Omental fat pad (tissue), 3 donors: ENCODE measurements at regions not wholly inside any gene's neighbourhood (a gene's known extent, or its start where the extent isn't known, plus 50 kb on each side); places are given as distances from the start of the nearest gene placed in this dataset.

Source experiments
- ATAC-seq: fragments of 150-250 bp; one replicate; pipeline ENCODE4 v1.9.1; 2016; ENCODE audit warnings: mild to moderate bottlenecking, moderate library complexity; ENCODE audit not compliant: low FRiP score
- DNase-seq: peaks from one replicate; pipeline ENCODE4 v3.0.0-alpha.2; 2019; ENCODE audit warnings: low spot score
- TF ChIP-seq, protein P1 (sequence below), 3 donors: fragments of 450-650 bp; IDR thresholded peaks; one replicate each; pipeline ENCODE4 v1.5.1; 2016 to 2017; ENCODE audit warnings: antibody characterized with exemption in 3 of 3, mild to moderate bottlenecking in 3 of 3, moderate library complexity in 2 of 3

GRCh38 chr13:110068176-110068473 is 238.8 kb downstream of the COL4A1 start:
- DNase-seq (no peak), ATAC-seq (peak; percentile 37)
- TF ChIP-seq, protein P1, sequence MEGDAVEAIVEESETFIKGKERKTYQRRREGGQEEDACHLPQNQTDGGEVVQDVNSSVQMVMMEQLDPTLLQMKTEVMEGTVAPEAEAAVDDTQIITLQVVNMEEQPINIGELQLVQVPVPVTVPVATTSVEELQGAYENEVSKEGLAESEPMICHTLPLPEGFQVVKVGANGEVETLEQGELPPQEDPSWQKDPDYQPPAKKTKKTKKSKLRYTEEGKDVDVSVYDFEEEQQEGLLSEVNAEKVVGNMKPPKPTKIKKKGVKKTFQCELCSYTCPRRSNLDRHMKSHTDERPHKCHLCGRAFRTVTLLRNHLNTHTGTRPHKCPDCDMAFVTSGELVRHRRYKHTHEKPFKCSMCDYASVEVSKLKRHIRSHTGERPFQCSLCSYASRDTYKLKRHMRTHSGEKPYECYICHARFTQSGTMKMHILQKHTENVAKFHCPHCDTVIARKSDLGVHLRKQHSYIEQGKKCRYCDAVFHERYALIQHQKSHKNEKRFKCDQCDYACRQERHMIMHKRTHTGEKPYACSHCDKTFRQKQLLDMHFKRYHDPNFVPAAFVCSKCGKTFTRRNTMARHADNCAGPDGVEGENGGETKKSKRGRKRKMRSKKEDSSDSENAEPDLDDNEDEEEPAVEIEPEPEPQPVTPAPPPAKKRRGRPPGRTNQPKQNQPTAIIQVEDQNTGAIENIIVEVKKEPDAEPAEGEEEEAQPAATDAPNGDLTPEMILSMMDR (IDR thresholded peaks at IDR 0.05) = no peak

DNA sequence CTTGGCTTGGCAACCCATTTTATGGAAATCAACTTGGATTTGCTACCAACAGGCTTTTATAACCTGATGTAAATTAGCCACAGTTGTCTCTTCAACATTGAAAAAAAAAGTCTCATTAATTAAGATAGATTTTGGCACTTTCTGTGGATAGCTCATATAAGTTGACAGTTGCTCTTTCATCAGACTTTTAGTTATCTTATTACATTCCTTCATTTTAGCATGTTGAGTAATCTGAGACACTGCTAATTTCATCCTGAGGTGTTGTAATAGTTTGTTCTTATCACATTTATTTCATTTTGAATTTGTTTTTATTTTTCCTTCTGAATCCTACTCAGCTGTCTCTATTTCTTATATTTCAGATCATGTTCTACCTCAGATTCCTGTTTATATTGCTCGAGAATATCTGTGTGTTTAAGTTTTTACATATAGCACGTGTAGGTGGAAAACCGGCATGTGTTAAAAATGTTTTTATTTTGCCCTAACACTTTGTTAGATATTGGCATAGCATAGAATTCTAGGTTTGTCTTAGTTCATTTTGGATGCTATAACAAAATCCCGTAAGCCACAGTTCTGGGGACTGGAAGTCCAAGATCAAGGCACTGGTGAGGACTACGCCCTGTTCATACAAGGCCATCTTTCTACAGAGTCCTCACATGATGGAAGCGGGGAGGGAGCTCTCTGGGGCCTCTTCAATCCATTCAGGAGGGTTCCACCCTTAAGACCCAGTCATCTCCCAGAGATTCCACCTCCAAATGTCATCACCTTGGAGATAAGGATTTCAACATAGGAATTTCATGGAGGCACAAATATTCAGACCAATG is 239.4 kb downstream of the COL4A1 start:
- DNase-seq (no peak), ATAC-seq (peak; percentile 93)
- TF ChIP-seq, protein P1 (IDR thresholded peaks at IDR 0.05) = no peak

GRCh38 chr13:110065780-110066179 is 241.2 kb downstream of the COL4A1 start:
- ATAC-seq = no peak
- DNase-seq = no peak
- TF ChIP-seq, protein P1 (IDR thresholded peaks at IDR 0.05) = no peak

DNA sequence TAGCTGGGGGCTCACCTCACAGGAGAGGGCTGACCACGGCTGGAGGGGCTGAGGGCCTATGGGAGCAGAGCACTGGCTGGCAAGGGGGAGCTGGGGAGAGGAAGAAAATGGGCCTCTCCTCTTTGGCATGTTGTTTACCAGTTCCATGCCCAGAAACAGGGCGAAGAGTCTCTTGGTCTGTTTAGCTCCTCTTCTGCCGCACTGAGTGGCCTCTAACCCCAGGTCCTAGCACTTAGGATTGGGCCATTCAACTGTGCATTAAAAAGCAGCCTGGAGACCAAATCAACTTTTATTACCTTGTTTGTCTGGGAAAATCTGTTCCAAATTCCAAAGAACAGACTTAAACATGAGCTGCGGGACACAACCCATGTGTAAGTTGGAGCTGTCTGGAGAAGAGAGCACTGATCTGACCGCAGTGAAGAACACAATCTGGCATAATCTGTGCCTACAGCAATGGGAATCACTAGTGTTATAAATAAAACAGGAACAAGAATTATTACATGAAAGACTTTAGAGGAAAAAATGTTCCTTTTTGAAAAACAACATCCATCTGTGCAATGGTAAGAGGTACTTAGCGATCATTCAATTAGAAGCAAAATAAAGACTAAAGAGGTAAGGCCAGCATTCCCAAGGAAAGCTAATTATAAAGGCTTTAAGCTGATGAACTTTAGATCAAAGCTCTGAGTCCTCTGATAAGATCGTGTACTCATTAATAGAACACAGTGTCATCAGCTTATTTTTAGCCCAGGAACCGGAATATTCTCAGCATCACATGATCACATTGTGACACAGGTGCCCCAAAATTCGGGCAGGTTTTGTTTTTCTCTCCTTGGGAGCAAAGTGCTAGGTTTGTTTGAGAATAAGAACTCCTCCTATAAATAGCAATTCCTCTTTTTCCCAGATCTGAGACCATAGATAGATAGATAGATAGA is 243.2 kb downstream of the COL4A1 start:
- ATAC-seq (no peak), DNase-seq (no peak)
- TF ChIP-seq, protein P1 (IDR thresholded peaks at IDR 0.05) = no peak

- no peak for DNase-seq
- TF ChIP-seq, protein P1 (IDR thresholded peaks at IDR 0.05) = no peak
- ATAC-seq = no peak
These were observed 244.0 kb downstream of the COL4A1 start for GRCh38 chr13:110062777-110063442.

DNA sequence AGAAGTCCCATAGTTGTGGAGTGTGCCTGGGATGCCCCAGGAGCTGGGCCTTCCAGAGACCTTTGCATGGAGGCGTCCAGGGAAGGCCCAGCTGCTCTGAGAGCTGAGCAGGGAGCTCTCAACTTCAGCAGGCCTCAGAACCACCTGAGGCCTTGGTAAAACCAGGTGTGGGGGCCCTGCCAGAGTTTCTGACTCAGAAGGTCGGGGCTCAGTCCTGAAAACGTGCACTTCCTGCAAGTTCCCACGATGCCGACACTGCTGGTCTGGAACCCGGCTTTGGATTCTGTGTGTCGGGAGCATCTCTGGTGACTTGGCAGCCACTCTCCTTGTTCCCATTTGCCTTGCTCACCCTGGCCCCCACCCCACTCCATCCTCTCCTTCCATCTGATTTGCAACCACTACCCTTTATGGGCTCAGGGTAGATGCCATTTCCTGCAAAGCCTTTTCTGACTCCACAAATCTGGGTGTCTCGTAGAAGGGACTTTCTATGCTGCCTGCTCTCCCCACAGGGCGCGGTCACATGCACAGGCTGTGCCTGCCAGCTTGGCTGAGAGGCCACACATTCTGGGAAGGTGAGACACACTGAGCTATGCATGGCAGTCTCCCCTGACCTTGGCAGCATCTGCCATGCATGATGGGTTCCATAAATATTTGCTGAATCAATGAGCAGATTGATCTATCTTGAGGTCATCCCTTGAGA is 244.7 kb downstream of the COL4A1 start:
- DNase-seq = no peak
- no peak for ATAC-seq
- TF ChIP-seq, protein P1 (IDR thresholded peaks at IDR 0.05) = no peak
